ENCODE measurements at regions not wholly inside any gene's neighbourhood (a gene's known extent, or its start where the extent isn't known, plus 50 kb on each side); places are given as distances from the start of the nearest gene placed in this dataset.

DNA sequence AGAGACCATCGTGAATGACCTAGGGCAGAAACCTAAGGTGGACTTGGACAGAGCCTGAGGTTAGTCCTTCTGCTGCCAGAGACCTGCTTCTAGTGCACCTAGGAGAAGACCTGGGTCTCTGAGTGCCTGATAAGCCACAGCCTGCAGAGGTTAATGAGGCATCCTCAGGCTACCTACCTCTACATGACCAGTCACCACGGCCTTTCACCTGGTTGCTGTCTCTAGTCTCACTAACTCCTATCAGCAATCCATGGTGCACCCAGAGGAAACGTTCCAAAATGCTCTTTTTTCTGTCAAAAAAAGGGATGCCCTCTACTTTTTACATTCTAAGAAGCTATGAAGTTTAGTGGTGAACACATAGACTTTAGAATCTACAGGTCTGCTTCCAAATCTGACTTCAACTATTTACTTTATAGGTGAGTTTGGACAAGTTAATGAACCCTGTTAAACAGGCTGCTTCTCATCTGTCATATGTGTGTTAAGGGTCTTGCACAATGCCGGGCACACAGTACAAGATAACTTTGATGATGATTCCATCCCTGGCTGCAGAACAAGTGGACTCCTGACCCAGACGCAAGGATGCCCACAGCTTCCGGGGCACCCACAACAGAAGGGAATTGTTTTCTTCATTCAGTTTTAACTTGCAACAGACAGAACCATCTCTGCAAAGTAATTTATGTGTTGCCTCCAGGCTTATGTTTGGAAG lies 469.9 kb upstream of the CDH5 start (continued):
- TF ChIP-seq, protein P1, sequence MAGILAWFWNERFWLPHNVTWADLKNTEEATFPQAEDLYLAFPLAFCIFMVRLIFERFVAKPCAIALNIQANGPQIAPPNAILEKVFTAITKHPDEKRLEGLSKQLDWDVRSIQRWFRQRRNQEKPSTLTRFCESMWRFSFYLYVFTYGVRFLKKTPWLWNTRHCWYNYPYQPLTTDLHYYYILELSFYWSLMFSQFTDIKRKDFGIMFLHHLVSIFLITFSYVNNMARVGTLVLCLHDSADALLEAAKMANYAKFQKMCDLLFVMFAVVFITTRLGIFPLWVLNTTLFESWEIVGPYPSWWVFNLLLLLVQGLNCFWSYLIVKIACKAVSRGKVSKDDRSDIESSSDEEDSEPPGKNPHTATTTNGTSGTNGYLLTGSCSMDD (CRISPR knock-in tag; IDR thresholded peaks at IDR 0.05), result no peak
- TF ChIP-seq ZFP90 (CRISPR knock-in tag; IDR thresholded peaks at IDR 0.05; ENCODE audit: borderline replicate concordance) (no peak), HOXD1 (CRISPR knock-in tag; IDR thresholded peaks at IDR 0.05) (no peak), KDM6A (CRISPR knock-in tag; IDR thresholded peaks at IDR 0.05; ENCODE audit: low read depth) (no peak)

DNA sequence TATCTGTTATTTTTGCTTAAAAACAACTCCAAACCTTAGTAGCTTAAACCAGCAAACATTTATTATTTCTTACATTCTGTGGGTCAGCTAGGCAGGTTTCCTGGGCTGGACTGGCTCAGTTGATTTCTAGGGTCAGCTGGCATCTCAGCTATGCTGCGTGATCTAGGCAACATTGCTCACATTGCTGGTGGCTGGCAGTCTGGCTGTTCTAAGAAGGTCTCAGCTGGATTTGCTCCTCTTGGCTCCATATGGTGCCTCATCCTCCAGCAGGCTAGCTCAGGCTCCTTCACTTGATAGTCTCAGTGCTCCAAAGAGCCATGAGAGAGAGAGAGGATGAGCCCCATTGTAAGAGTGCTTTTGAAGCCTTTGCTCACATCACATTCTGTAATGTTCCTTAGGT lies 470.6 kb upstream of the CDH5 start:
- 30% methylated on average over 1 of the region's 1 CpG for WGBS (ENCODE audit: low lambda C conversion rate)
- no peak overlapping the region for H3K27ac ChIP-seq (ENCODE audit: extremely low read length, insufficient read depth, low read length)
- CTCF ChIA-PET (ENCODE audit: low intra/inter-chr PET ratio, low total read pairs), result no interaction called here

More for the DNA sequence above, 470.6 kb upstream of the CDH5 start:
- H2AFZ ChIP-seq (ENCODE audit: low read length), result no peak overlapping the region
- no peaks in the 10 kb centered on the region for H4K20me1 ChIP-seq (ENCODE audit: insufficient read depth, low read length)
- no TSS peak for BruUV-seq (replicated peaks)
- H3K4me2 ChIP-seq (ENCODE audit: low read depth, low read length), result no peak overlapping the region
- FAIRE-seq, result no peak
- POLR2A ChIA-PET, result no interaction called here
- no peaks in the 10 kb centered on the region for H3K9me3 ChIP-seq (ENCODE audit: low read length)
- TF ChIP-seq, protein P2, sequence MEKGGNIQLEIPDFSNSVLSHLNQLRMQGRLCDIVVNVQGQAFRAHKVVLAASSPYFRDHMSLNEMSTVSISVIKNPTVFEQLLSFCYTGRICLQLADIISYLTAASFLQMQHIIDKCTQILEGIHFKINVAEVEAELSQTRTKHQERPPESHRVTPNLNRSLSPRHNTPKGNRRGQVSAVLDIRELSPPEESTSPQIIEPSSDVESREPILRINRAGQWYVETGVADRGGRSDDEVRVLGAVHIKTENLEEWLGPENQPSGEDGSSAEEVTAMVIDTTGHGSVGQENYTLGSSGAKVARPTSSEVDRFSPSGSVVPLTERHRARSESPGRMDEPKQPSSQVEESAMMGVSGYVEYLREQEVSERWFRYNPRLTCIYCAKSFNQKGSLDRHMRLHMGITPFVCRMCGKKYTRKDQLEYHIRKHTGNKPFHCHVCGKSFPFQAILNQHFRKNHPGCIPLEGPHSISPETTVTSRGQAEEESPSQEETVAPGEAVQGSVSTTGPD (CRISPR knock-in tag; IDR thresholded peaks at IDR 0.05), result no peak
- TF ChIP-seq, protein P3, sequence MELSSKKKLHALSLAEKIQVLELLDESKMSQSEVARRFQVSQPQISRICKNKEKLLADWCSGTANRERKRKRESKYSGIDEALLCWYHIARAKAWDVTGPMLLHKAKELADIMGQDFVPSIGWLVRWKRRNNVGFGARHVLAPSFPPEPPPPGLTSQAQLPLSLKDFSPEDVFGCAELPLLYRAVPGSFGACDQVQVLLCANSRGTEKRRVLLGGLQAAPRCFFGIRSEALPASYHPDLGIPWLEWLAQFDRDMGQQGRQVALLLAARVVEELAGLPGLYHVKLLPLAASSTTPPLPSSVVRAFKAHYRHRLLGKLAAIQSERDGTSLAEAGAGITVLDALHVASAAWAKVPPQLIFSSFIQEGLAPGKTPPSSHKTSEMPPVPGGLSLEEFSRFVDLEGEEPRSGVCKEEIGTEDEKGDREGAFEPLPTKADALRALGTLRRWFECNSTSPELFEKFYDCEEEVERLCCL (CRISPR knock-in tag; IDR thresholded peaks at IDR 0.05; ENCODE audit: borderline replicate concordance), result no peak
- TF ChIP-seq ZNF841 (CRISPR knock-in tag; IDR thresholded peaks at IDR 0.05; ENCODE audit: borderline replicate concordance), result no peak
- TF ChIP-seq, protein P4, sequence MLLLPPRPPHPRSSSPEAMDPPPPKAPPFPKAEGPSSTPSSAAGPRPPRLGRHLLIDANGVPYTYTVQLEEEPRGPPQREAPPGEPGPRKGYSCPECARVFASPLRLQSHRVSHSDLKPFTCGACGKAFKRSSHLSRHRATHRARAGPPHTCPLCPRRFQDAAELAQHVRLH (CRISPR knock-in tag; IDR thresholded peaks at IDR 0.05; ENCODE audit: borderline replicate concordance, low read depth), result no peak
- no peak for TF ChIP-seq ATF1 (CRISPR knock-in tag; IDR thresholded peaks at IDR 0.05)
- no peak for TF ChIP-seq ZBTB20 (CRISPR knock-in tag; IDR thresholded peaks at IDR 0.05; ENCODE audit: borderline replicate concordance, low read depth)
- no peak for TF ChIP-seq KDM3A (CRISPR knock-in tag; IDR thresholded peaks at IDR 0.05; ENCODE audit: low read depth)
- no peak for TF ChIP-seq FIP1L1 (IDR thresholded peaks at IDR 0.05; ENCODE audit: borderline replicate concordance, insufficient read depth, low read depth, low read length)
- no peak for TF ChIP-seq NR1H2 (CRISPR knock-in tag; IDR thresholded peaks at IDR 0.05; ENCODE audit: borderline replicate concordance, low read depth)
- no peak for TF ChIP-seq BCL6 (CRISPR knock-in tag; IDR thresholded peaks at IDR 0.05)
- no peak for ATAC-seq
- no peaks in the 10 kb centered on the region for H3K27me3 ChIP-seq (ENCODE audit: control insufficient read depth in 1 of 2, insufficient read depth in 2 of 2, low read length in 2 of 2)
- no peaks in the 10 kb centered on the region for H3K36me3 ChIP-seq (replicated peaks in 1 of 2; ENCODE audit: control insufficient read depth in 1 of 2, insufficient read depth in 2 of 2, low read length in 2 of 2)
- intact Hi-C loops (cut with micrococcal nuclease; ENCODE audit: unreplicated experiment), result no loop called here
- no peak overlapping the region for H3K9ac ChIP-seq (ENCODE audit: insufficient read depth, low read depth, low read length)
- H3K79me2 ChIP-seq (ENCODE audit: insufficient read depth, low read length), result no peaks in the 10 kb centered on the region
- in situ Hi-C loops (cut with HindIII; ENCODE audit: extremely low pct_ligation_motif_present, low pct_unique_long_range_greater_than_20kb), result no loop called here
- H3K4me1 ChIP-seq (ENCODE audit: insufficient read depth, low read length), result peaks cover 14% of the 10 kb centered on the region
- DNase-seq (ENCODE audit: low spot score), result no peak
- H3K4me3 ChIP-seq (replicated peaks in 1 of 3; ENCODE audit: insufficient read depth in 1 of 3, low read depth in 2 of 3, low read length in 3 of 3), result no peak overlapping the region
